Karpas-422 (cell line): ENCODE measurements at regions not wholly inside any gene's neighbourhood (a gene's known extent, or its start where the extent isn't known, plus 50 kb on each side); places are given as distances from the start of the nearest gene placed in this dataset.

ENCODE experiments used
- DNase-seq: peaks from one replicate; pipeline ENCODE4 v3.0.0-alpha.2; 2015
- H2AFZ ChIP-seq: fragments of 200-600 bp; sonication (generic); 2 replicates; pipeline ENCODE4 v1.6.1; 2014; ENCODE audit warnings: antibody characterized with exemption, low read length, mixed read lengths
- H3K27ac ChIP-seq: fragments of 200-600 bp; sonication (generic); 2 replicates; pipeline ENCODE4 v1.5.1; 2014; ENCODE audit warnings: mild to moderate bottlenecking, low read length, moderate library complexity
- H3K27me3 ChIP-seq: fragments of 200-600 bp; sonication (generic); 2 replicates; pipeline ENCODE4 v1.6.1; 2014; ENCODE audit warnings: low read length, mixed read lengths
- H3K36me3 ChIP-seq: fragments of 200-600 bp; sonication (generic); 2 replicates; pipeline ENCODE4 v1.6.1; 2014; ENCODE audit warnings: low read length, mixed read lengths; ENCODE audit not compliant: insufficient read depth
- H3K4me1 ChIP-seq: fragments of 200-600 bp; sonication (generic); 2 replicates; pipeline ENCODE4 v1.6.1; 2014; ENCODE audit warnings: mild to moderate bottlenecking, low read length, mixed read lengths
- H3K4me2 ChIP-seq: fragments of 200-600 bp; sonication (generic); 2 replicates; pipeline ENCODE4 v1.6.1; 2014; ENCODE audit warnings: low read length, low read depth, mild to moderate bottlenecking; ENCODE audit not compliant: poor library complexity, severe bottlenecking
- H3K4me3 ChIP-seq: fragments of 200-600 bp; sonication (generic); 2 replicates; pipeline ENCODE4 v1.5.1; 2014; ENCODE audit warnings: mild to moderate bottlenecking, antibody characterized with exemption, low read length, mixed read lengths
- H3K79me2 ChIP-seq: fragments of 200-600 bp; sonication (generic); 2 replicates; pipeline ENCODE4 v1.6.1; 2014; ENCODE audit warnings: mild to moderate bottlenecking, low read length, mixed read lengths
- H3K9ac ChIP-seq: fragments of 200-600 bp; sonication (generic); 2 replicates; pipeline ENCODE4 v1.6.0; 2014; ENCODE audit warnings: low read length
- H3K9me2 ChIP-seq: fragments of 200-600 bp; sonication (generic), shearing (Covaris generic); replicated peaks from 2 replicates; pipeline ENCODE4 v1.6.0; 2014; ENCODE audit warnings: mild to moderate bottlenecking, low read length, moderate library complexity; ENCODE audit not compliant: insufficient read depth
- H3K9me3 ChIP-seq: fragments of 300-700, 200-600 bp; sonication (generic); 2 replicates; pipeline ENCODE4 v1.6.1; 2014; ENCODE audit warnings: low read length, mixed read lengths
- H4K20me1 ChIP-seq: fragments of 200-600 bp; sonication (generic); 2 replicates; pipeline ENCODE4 v1.6.1; 2014; ENCODE audit warnings: mild to moderate bottlenecking, antibody characterized with exemption, low read length, low read depth; ENCODE audit not compliant: insufficient read depth

- Histone ChIP-seq H3K4me3 (no peak overlapping the region), H3K9ac (no peak overlapping the region)
- DNase-seq: peak; percentile 65
These were observed 55.3 kb upstream of the SULT1C3 start for GRCh38 chr2:108184419-108184818.

DNA sequence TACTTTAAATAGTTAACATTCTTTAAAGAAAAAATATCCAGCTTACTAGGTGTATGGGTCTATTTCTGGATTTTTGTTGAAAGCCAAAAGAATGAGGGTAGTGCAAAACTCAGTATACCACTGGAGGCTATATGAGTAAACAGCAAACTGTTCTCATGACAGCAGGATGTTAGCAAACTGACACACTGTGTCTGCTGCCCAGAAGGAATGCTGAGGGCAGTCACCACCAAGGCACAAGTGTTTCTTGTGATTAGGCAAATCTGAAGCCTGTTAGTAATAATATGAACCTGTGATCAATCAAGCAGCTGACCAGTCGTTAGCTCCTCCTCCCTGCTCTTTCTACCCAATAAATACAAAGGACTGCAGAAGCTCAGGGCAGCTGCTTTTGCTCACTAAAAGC, 50.5 kb upstream of the SULT1C3 start:
- H3K9me2 ChIP-seq: no peaks in the 10 kb centered on the region
- no peaks in the 10 kb centered on the region for H3K27me3 ChIP-seq
- H3K36me3 ChIP-seq: no peaks in the 10 kb centered on the region
- no peak overlapping the region for H3K9ac ChIP-seq
- no peaks in the 10 kb centered on the region for H3K79me2 ChIP-seq
- no peaks in the 10 kb centered on the region for H4K20me1 ChIP-seq
- no peak overlapping the region for H3K27ac ChIP-seq
- DNase-seq: no peak
- no peaks in the 10 kb centered on the region for H3K9me3 ChIP-seq
- no peak overlapping the region for H2AFZ ChIP-seq
- no peak overlapping the region for H3K4me3 ChIP-seq
- no peak overlapping the region for H3K4me2 ChIP-seq
- no peaks in the 10 kb centered on the region for H3K4me1 ChIP-seq

More at GRCh38 chr2:108184419-108184818, 55.3 kb upstream of the SULT1C3 start:
- H3K79me2 ChIP-seq: no peaks in the 10 kb centered on the region
- H4K20me1 ChIP-seq: no peaks in the 10 kb centered on the region
- no peaks in the 10 kb centered on the region for H3K36me3 ChIP-seq
- H3K4me2 ChIP-seq: no peak overlapping the region
- H3K9me3 ChIP-seq: no peaks in the 10 kb centered on the region
- no peaks in the 10 kb centered on the region for H3K9me2 ChIP-seq
- no peak overlapping the region for H2AFZ ChIP-seq
- no peaks in the 10 kb centered on the region for H3K27me3 ChIP-seq
- H3K27ac ChIP-seq: no peak overlapping the region
- no peaks in the 10 kb centered on the region for H3K4me1 ChIP-seq
